ENCODE measurements at regions not wholly inside any gene's neighbourhood (a gene's known extent, or its start where the extent isn't known, plus 50 kb on each side); places are given as distances from the start of the nearest gene placed in this dataset.
"Not testable (repeated sequence)": the region's sequence is repeated elsewhere in the genome, so short reads cannot be mapped to it uniquely, and the experiment has no call there.

GRCh38 chr9:28086881-28087280 is 513.6 kb upstream of the C9orf72 start:
- no peak overlapping the region for H3K4me3 Mint-ChIP-seq
- no peak for DNase-seq (ENCODE audit: low spot score)
- no peaks in the 10 kb centered on the region for H3K36me3 Mint-ChIP-seq (ENCODE audit: low read depth)
- H3K9me3 Mint-ChIP-seq = peaks cover 3% of the 10 kb centered on the region
- H3K4me1 Mint-ChIP-seq (ENCODE audit: low read depth) = no peaks in the 10 kb centered on the region
- intact Hi-C loops (cut with micrococcal nuclease) = no loop called here
- no peak overlapping the region for H3K27ac Mint-ChIP-seq
- no peaks in the 10 kb centered on the region for H3K27me3 Mint-ChIP-seq (ENCODE audit: insufficient read depth)

GRCh38 chr9:28092981-28093936 is 520.0 kb upstream of the C9orf72 start:
- Mint-ChIP-seq H3K27ac (no peak overlapping the region), H3K4me1 (ENCODE audit: low read depth) (no peaks in the 10 kb centered on the region), H3K36me3 (ENCODE audit: low read depth) (no peaks in the 10 kb centered on the region), H3K4me3 (no peak overlapping the region), H3K27me3 (ENCODE audit: insufficient read depth) (no peaks in the 10 kb centered on the region), H3K9me3 (peaks cover 3% of the 10 kb centered on the region)
- intact Hi-C loops (cut with micrococcal nuclease) = no loop called here
- no peak for DNase-seq (ENCODE audit: low spot score)

- Mint-ChIP-seq H3K27me3 (ENCODE audit: insufficient read depth) (no peaks in the 10 kb centered on the region), H3K36me3 (ENCODE audit: low read depth) (no peaks in the 10 kb centered on the region), H3K27ac (no peak overlapping the region), H3K4me3 (no peak overlapping the region), H3K9me3 (no peaks in the 10 kb centered on the region), H3K4me1 (ENCODE audit: low read depth) (no peaks in the 10 kb centered on the region)
- intact Hi-C loops (cut with micrococcal nuclease) = no loop called here
- DNase-seq (ENCODE audit: low spot score) = no peak
Observed at GRCh38 chr9:28101509-28101908, 528.2 kb upstream of the C9orf72 start.

DNA sequence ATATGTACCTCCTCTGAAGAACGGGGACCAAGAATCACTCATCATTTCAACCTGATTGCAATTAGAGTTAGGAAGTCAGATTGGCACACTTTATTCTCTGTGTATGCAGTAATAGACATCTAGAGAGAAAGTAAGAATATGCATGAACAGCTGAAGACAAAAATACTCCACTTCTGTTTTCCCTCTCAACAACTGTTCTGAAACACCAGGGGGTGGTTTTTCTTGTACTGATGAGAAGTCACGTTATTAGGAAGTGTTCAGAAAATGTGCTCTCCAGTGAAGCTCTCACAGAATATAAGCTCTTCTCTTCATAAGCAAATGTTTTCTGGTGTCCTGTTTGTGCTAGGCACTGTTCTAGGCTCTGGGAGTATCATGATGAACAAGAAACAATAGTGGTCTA is 531.7 kb upstream of the C9orf72 start:
- Mint-ChIP-seq H3K4me1 (ENCODE audit: low read depth) (no peaks in the 10 kb centered on the region), H3K9me3 (no peaks in the 10 kb centered on the region), H3K36me3 (ENCODE audit: low read depth) (no peaks in the 10 kb centered on the region), H3K4me3 (no peak overlapping the region), H3K27me3 (ENCODE audit: insufficient read depth) (no peaks in the 10 kb centered on the region), H3K27ac (no peak overlapping the region)
- intact Hi-C loops (cut with micrococcal nuclease) = no loop called here
- DNase-seq (ENCODE audit: low spot score) = no peak

GRCh38 chr9:28120184-28120583 is 546.9 kb upstream of the C9orf72 start:
- intact Hi-C loops (cut with micrococcal nuclease) = no loop called here
- H3K4me1 Mint-ChIP-seq (ENCODE audit: low read depth) = no peaks in the 10 kb centered on the region
- no peaks in the 10 kb centered on the region for H3K36me3 Mint-ChIP-seq (ENCODE audit: low read depth)
- no peaks in the 10 kb centered on the region for H3K9me3 Mint-ChIP-seq
- H3K4me3 Mint-ChIP-seq = no peak overlapping the region
- no peak for DNase-seq (ENCODE audit: low spot score)
- H3K27ac Mint-ChIP-seq = no peak overlapping the region
- no peaks in the 10 kb centered on the region for H3K27me3 Mint-ChIP-seq (ENCODE audit: insufficient read depth)

GRCh38 chr9:28120626-28121025 is 547.3 kb upstream of the C9orf72 start:
- no peak overlapping the region for H3K27ac Mint-ChIP-seq
- no peaks in the 10 kb centered on the region for H3K4me1 Mint-ChIP-seq (ENCODE audit: low read depth)
- DNase-seq (ENCODE audit: low spot score) = no peak
- intact Hi-C loops (cut with micrococcal nuclease) = no loop called here
- no peak overlapping the region for H3K4me3 Mint-ChIP-seq
- H3K36me3 Mint-ChIP-seq (ENCODE audit: low read depth) = no peaks in the 10 kb centered on the region
- H3K9me3 Mint-ChIP-seq = no peaks in the 10 kb centered on the region
- no peaks in the 10 kb centered on the region for H3K27me3 Mint-ChIP-seq (ENCODE audit: insufficient read depth)

DNA sequence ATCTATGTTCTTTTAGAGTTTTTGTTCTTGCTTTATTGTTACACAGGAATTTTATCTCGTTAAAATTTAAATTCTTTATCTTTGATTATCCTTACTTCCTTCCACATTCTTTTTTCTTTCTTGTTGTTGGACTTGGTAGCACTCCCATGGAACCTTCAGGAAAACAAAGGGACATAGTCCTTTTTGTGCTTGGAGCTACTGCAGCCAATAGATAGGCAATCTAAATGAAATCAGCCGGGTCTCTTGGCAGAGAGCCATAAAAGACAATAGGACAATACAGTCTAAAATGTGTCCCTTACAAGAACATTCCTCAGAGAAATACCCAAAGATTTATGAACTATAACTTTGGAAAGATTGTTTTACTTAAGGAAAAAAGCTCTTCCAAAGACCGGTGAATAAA is 548.1 kb upstream of the C9orf72 start:
- no peak overlapping the region for H3K27ac Mint-ChIP-seq
- H3K4me1 Mint-ChIP-seq (ENCODE audit: low read depth) = no peaks in the 10 kb centered on the region
- intact Hi-C loops (cut with micrococcal nuclease) = no loop called here
- no peaks in the 10 kb centered on the region for H3K9me3 Mint-ChIP-seq
- no peaks in the 10 kb centered on the region for H3K27me3 Mint-ChIP-seq (ENCODE audit: insufficient read depth)
- H3K36me3 Mint-ChIP-seq (ENCODE audit: low read depth) = no peaks in the 10 kb centered on the region
- no peak overlapping the region for H3K4me3 Mint-ChIP-seq
- no peak for DNase-seq (ENCODE audit: low spot score)

GRCh38 chr9:28124917-28125316 is 551.6 kb upstream of the C9orf72 start:
- H3K4me1 Mint-ChIP-seq (ENCODE audit: low read depth) = no peaks in the 10 kb centered on the region
- DNase-seq (ENCODE audit: low spot score) = no peak
- no peaks in the 10 kb centered on the region for H3K36me3 Mint-ChIP-seq (ENCODE audit: low read depth)
- intact Hi-C loops (cut with micrococcal nuclease) = no loop called here
- no peaks in the 10 kb centered on the region for H3K27me3 Mint-ChIP-seq (ENCODE audit: insufficient read depth)
- H3K4me3 Mint-ChIP-seq = no peak overlapping the region
- no peaks in the 10 kb centered on the region for H3K9me3 Mint-ChIP-seq
- H3K27ac Mint-ChIP-seq = no peak overlapping the region

- no peaks in the 10 kb centered on the region for H3K27me3 Mint-ChIP-seq (ENCODE audit: insufficient read depth)
- no peaks in the 10 kb centered on the region for H3K36me3 Mint-ChIP-seq (ENCODE audit: low read depth)
- H3K9me3 Mint-ChIP-seq = no peaks in the 10 kb centered on the region
- no peaks in the 10 kb centered on the region for H3K4me1 Mint-ChIP-seq (ENCODE audit: low read depth)
- H3K27ac Mint-ChIP-seq = no peak overlapping the region
- no peak for DNase-seq (ENCODE audit: low spot score)
- no peak overlapping the region for H3K4me3 Mint-ChIP-seq
- intact Hi-C loops (cut with micrococcal nuclease) = no loop called here
Observed at GRCh38 chr9:28127101-28127500, 553.8 kb upstream of the C9orf72 start.

GRCh38 chr9:28134446-28134976 is 561.2 kb upstream of the C9orf72 start:
- intact Hi-C loops (cut with micrococcal nuclease) = no loop called here
- no peaks in the 10 kb centered on the region for H3K4me1 Mint-ChIP-seq (ENCODE audit: low read depth)
- H3K4me3 Mint-ChIP-seq = no peak overlapping the region
- no peak for DNase-seq (ENCODE audit: low spot score)
- no peaks in the 10 kb centered on the region for H3K9me3 Mint-ChIP-seq
- no peaks in the 10 kb centered on the region for H3K27me3 Mint-ChIP-seq (ENCODE audit: insufficient read depth)
- H3K36me3 Mint-ChIP-seq (ENCODE audit: low read depth) = no peaks in the 10 kb centered on the region
- H3K27ac Mint-ChIP-seq = no peak overlapping the region

DNA sequence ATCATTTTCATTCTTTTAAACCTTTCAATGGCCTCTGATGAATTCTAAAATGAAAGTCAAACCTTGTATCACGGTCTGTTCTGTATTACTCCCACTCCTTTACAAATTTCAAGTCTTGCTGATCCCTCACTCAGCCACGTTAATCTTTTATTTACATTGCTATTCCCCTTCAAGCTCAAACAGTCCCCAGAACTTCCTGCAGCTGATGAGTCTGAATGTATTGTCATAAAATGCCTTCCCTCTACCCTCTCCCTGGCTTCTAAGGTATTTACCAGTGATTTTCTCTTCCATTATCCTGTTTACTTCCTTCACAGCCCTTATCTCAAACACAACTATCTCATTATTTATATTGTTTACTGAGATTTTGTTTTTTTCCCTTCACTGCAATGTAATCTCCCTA is 562.3 kb upstream of the C9orf72 start:
- H3K27me3 Mint-ChIP-seq (ENCODE audit: insufficient read depth) = no peaks in the 10 kb centered on the region
- no peak overlapping the region for H3K4me3 Mint-ChIP-seq
- H3K4me1 Mint-ChIP-seq (ENCODE audit: low read depth) = no peaks in the 10 kb centered on the region
- H3K36me3 Mint-ChIP-seq (ENCODE audit: low read depth) = no peaks in the 10 kb centered on the region
- no peak for DNase-seq (ENCODE audit: low spot score)
- no peak overlapping the region for H3K27ac Mint-ChIP-seq
- intact Hi-C loops (cut with micrococcal nuclease) = no loop called here
- H3K9me3 Mint-ChIP-seq = no peaks in the 10 kb centered on the region

DNA sequence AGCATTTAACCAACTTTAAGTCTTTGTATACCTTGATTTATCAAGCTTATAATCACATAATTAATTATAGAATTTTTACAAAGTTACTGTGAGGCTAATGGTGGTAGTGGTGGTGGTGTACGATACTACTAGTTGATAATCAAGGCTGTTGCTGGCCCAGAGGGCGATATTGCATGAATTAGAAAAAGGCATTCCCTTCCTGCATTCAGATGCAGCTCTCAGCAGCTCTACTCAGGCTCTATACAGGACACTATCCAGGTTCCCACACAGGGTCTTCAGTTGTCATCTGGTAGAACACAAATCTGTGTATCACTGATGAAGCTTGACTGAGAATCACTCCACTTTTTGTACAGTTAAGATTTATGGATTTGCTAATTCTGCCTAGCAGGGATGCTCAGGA is 562.8 kb upstream of the C9orf72 start:
- DNase-seq (ENCODE audit: low spot score) = no peak
- no peaks in the 10 kb centered on the region for H3K4me1 Mint-ChIP-seq (ENCODE audit: low read depth)
- H3K36me3 Mint-ChIP-seq (ENCODE audit: low read depth) = no peaks in the 10 kb centered on the region
- H3K27ac Mint-ChIP-seq = no peak overlapping the region
- no peak overlapping the region for H3K4me3 Mint-ChIP-seq
- no peaks in the 10 kb centered on the region for H3K9me3 Mint-ChIP-seq
- H3K27me3 Mint-ChIP-seq (ENCODE audit: insufficient read depth) = no peaks in the 10 kb centered on the region
- intact Hi-C loops (cut with micrococcal nuclease) = no loop called here

DNA sequence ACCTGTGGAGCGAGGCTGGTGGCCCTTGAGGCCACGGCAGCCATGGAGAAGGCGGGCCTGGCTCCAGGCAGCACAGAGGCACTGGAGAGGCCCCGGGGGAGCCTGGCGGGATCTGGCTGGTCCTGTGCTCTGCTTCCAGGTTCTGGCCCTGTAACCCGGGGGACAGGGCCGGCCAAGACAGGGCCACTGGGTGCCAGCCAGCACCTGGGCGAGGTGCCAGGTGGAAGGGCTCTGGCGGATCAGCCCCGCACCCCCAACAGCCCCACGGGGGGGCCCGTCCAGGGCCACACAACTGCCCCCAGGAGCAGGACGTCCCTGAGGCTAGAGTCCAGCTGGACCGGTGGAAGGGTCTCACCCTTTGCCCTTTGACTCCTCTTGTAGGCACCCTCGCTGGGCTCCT is 574.1 kb upstream of the C9orf72 start:
- H3K27ac Mint-ChIP-seq, H3K4me3 Mint-ChIP-seq, H3K9me3 Mint-ChIP-seq: not testable (repeated sequence)

More for the DNA sequence above, 574.1 kb upstream of the C9orf72 start:
- H3K36me3 Mint-ChIP-seq (ENCODE audit: low read depth); H3K27me3 Mint-ChIP-seq (ENCODE audit: insufficient read depth); H3K4me1 Mint-ChIP-seq (ENCODE audit: low read depth); intact Hi-C loops (cut with micrococcal nuclease); DNase-seq (ENCODE audit: low spot score): not testable (repeated sequence)
